DMS 273 treated with DMSO at 0.1 percent for 48 hours (cell line): ENCODE measurements at regions not wholly inside any gene's neighbourhood (a gene's known extent, or its start where the extent isn't known, plus 50 kb on each side); places are given as distances from the start of the nearest gene placed in this dataset.
"Not testable (repeated sequence)": the region's sequence is repeated elsewhere in the genome, so short reads cannot be mapped to it uniquely, and the experiment has no call there.

Experiments used
- DNase-seq: peaks from one replicate; lab custom pipeline; 2025; lab: John Stamatoyannopoulos, UW

DNA sequence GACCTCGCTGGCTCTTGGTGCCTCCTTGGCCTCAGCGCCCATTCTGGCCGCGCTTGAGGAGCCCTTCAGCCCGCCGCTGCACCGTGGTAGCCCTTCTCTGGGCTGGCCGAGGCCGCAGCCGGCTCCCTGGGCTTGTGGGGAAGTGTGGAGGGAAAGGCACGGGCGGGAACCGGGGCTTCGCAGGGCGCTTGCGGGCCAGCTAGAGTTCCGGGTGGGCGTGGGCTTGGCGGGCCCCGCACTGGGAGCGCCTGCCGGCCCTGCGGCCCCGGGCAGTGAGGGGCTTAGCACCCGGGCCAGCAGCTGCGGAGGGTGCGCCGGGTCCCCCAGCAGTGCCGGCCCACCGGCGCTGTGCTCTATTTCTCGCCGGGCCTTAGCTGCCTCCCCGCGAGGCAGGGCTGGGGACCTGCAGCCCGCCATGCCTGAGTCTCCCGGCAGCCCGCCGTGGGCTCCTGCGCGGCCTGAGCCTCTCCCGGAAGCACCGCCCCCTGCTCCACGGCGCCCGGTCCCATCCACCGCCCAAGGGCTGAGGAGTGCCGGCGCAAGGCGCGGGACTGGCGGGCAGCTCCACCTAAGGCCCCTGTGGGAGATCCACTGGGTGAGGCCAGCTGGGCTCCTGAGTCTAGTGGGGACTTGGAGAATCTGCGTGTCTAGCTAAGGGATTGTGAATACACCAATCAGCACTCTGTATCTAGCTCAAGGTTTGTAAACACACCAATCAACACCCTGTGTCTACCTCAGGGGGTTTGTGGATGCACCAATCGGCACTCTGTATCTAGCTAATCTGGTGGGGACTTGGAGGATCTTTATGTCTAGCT is 141.1 kb downstream of the SLCO4C1 start:
- DNase-seq, result not testable (repeated sequence)

DNA sequence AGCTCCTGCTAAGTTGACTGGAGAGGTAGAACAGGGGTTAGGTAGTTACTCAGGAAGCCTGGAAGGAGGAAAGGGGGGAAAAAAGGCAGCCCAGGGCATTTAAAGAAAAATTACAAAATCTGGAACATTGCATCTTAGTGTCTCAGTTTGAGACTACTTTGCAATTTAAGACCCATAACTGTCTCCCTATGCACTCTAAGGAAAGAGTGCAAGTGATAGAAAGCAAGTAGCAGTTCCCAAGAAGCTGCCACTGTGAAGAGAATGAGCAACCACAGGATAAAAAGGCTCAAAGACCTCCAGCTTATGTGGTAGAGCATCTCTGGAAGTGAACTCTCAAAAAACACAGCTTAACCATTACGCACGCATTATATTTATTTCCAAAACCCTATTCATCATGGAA is 141.8 kb downstream of the SLCO4C1 start:
- DNase-seq, result no peak

DNA sequence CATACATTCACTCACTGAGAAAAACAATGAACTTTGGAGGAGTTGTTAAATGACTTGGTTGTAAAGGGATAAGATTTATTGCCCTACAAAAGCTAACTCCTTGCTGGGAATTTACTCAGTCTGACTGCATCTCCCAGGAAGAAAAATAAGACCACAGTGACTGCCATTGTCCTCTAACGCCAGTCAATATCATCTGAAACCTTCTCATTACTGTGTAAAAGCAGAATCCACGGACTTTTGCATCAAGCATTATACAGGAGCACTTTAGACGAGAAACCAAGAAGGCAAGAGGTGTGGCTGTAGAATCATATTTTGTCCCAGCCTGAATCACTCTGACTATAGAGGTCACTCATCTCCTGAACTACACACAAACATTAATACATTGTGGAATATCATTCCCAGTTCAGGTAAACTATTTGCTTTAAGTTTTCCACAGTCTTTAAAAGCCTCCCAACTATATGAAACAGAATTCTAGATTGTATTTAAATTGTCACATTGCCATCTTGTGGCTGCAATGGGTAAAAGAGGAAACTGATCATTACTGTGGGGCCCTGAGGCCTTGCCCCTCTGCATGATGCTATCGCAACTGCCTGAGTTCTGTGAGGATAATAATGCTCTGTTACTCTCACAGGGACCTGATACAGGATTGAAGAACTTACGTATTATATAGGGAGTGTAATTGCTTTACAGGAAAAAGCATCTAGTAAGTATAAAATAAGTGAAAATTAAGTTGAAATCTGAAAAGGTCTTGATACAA is 142.9 kb downstream of the SLCO4C1 start:
- no peak for DNase-seq

GRCh38 chr5:102139029-102139428 is 157.1 kb downstream of the SLCO4C1 start:
- no peak for DNase-seq

GRCh38 chr5:102138243-102138653 is 157.8 kb downstream of the SLCO4C1 start:
- no peak for DNase-seq

GRCh38 chr5:102130890-102131289 is 165.2 kb downstream of the SLCO4C1 start:
- no peak for DNase-seq

- DNase-seq, result no peak
Observed at GRCh38 chr5:102130386-102130785, 165.7 kb downstream of the SLCO4C1 start.

DNA sequence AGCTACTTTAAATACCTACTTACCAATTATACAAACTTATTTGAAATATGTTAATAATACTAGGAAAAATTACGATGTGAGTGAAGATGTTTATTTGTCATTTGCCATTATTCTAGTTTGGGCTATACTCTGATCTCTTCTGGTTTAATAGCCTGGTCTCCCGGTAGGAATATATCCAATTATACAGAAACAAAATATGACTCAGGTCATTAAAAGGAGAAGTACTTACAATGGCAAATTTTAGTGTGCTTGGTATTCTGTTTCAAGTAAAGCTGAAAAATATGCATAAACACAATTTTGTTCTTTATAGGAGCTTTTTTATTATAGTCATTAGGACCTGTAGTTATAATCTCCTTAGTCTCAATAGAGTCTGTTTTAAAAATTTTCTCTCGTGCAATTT is 176.8 kb downstream of the SLCO4C1 start:
- DNase-seq, result no peak

- DNase-seq, result no peak
Observed at GRCh38 chr5:102115736-102116135, 180.3 kb downstream of the SLCO4C1 start.

DNA sequence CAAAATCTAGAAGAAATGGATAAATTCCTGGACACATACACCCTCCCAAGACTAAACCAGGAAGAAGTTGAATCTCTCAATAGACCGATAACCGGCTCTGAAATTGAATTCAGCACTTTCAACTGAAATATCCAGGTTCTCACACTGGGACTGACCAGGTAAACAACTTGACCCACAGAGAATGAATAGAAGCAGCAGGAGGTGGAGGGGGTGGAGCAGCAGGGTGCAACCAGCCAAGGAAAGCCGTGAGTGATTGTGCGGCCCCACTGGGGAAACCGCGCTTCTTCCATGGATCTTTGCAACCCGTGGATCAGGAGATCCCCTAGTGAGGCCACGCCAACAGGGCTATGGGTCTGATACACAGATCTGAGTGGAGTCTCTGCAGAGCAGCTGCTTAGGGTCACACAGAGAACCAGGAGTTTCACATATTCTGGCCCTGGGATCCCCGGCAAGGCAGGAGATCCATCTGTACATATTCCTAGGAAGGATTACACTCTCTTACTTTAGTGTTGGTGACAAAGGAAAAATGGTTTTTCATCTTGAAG is 181.5 kb downstream of the SLCO4C1 start:
- DNase-seq, result no peak

DNA sequence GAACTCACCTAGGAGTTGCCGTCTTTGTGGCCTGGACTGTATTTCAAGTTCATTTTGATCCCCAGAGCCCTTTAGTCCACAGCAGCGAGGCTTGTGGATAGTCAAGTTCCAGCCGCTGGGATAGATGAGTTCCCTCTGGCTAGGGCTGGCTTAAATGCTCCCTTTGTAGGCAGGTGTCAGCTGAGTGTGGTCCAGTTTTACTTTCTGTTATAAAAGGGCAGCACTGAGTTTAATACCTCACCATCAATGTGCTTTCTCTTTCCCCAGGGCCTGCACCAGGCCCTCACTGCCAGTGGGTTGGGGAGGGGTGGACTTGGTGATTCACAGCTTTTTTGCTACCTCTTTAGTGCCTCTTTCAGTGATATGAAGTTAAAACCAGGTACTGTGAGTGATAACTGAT is 188.2 kb downstream of the SLCO4C1 start:
- no peak for DNase-seq

GRCh38 chr5:102106599-102106998 is 189.5 kb downstream of the SLCO4C1 start:
- DNase-seq, result no peak

DNA sequence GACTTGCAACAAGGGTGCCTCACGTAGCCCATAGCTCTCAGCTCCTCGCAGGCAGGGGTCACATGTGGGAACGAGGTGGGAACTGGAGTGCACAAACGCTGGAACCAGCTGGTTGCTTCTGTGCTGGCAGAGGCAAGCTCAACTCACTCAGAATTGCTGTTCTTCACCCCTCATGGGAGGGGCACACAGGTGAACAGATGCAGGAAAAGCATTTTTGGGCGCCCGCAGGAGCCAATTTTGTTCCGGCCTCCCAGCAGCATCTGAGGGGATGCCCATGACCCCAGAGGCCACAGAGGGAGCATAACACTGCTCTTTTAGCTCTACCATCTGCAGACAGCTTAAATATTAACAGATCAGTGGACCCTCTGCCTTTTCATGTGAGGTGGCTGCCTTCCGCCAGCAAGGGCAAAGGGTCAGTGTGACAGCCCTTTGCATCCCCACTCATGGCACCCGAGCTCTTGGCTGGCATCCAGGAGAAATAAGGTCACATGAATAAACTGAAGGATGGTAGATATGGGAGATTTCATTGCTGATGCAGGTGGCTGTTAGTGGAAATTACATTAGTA is 196.2 kb downstream of the SLCO4C1 start:
- DNase-seq, result no peak

DNA sequence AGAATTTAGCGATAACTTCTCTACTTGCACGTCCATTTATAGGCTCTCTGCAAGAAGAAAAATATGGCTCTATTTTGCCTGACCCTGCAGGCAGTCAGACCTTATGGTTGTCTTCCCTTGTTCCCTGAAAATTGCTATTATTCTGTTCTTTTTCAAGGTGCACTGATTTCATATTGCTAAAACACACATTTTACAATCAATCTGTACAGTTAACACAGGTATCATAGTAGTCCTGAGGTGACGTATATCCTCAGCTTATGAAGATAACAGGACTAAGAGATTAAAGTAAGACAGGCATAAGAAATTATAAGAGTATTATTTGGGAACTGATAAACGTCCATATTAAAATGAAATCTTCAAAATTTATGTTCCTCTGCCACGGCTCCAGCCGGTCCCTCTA is 197.0 kb downstream of the SLCO4C1 start:
- DNase-seq, result not testable (repeated sequence)

- not testable (repeated sequence) for DNase-seq
Observed at GRCh38 chr5:102098606-102099005, 197.5 kb downstream of the SLCO4C1 start.

DNA sequence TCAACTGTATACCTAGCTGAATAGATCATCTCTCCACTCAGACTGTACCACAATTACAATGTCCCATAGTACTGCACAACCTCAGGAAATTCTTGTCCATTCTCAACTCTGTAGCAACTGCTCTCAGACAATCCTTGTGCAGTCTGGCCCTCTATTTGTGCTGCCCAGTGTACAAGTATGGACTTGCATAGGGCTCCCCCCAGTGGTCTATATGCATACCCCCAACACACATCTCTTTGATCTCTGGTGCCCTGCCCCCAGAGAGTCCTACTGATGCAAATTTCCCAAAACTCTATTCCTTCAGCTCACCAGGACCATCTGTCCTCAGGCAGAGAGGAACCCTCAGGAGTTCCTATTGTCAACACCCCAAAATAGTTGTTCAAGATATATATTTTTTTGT is 205.3 kb downstream of the SLCO4C1 start:
- peak; percentile 11 for DNase-seq

DNA sequence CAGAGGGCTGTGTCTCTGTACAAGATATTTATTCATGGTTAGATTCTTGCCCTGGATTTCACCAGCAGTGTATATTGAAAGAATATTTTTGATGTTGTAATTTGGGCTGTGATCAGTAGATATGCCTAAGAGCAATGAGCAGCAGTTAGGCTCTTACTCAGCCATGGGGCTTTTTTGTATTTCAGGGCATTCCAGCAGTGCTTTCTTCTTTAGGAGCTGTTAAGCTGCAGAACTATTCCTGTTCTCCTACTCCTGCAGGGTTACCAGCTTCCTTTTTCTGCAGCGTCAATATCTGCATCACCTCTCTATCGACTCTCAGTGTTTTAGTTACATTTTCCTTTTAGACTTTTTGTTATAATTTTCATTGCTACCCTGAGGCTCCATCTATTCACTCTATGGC is 206.2 kb downstream of the SLCO4C1 start:
- no peak for DNase-seq

DNA sequence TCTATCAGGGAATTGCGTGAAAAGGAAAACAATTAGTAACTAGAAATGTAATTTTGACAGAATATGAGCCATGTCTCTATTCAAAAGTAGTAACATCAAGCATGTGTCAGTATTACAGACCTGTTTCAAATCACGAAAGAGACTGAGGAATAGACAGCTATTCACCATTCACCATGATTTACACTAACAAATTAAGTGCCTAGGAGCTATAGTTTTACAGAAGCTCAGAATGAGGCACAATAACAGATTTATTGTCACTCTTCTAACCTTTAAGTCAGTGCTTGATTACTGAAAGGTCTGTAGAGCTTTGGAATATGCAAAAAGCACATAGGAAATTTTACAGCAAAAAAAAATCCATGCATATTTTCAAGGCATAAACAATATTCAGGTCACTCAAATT is 208.2 kb downstream of the SLCO4C1 start:
- DNase-seq, result no peak

DNA sequence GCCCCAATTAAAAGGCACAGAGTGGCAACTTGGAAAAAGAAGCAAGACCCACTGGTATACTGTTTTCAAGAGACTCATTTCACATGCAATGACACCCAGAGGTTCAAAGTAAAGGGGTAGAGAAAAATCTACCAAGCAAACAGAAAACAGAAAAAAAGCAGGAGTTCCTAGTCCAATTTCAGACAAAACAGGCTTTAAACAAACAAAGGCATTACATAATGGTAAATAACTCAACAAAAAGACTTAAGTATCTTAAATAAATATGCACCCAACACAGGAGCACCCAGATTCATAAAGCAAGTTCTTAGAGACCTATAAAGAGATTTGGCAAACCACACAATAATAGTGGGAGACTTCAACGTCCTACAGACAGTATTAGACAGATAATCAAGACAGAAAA is 215.8 kb downstream of the SLCO4C1 start:
- DNase-seq, result no peak

GRCh38 chr5:102077920-102078319 is 218.2 kb downstream of the SLCO4C1 start:
- DNase-seq, result no peak

DNA sequence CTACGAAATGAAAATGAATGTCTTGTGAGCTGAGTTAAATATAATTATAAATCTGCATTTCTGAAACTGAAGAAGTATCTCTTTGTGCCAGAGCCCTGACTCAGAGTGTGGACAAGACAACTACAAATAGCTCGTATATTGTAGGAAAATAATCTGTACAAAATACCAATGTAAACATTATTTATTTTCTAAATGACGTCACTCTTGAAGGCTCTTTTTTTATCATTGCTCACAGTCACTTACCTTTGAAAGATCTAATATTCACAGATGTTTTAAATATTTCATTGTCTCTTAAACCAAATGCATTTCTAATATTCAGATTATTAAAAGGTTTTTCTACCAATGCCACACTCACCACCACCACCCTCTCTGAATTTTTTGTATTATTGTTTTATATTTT is 226.1 kb downstream of the SLCO4C1 start:
- no peak for DNase-seq

DNA sequence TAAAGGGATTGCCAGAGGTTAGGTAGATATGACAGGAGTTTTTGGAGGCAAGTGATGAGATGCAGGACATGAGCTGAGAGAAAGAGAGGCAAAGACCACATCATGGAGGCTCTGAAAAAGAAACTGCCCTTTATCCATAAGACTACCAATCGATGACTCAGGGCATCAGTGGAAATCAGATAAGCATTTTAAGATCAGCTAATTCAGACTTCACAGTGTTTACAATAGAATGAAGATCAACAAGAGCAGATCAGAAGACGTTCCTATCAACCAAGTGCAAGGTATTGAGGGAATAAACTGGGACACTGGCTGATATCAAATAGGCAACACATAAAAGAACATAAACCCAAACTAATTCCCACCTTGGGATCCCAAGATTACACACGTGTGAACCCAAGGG is 227.2 kb downstream of the SLCO4C1 start:
- DNase-seq, result no peak

DNA sequence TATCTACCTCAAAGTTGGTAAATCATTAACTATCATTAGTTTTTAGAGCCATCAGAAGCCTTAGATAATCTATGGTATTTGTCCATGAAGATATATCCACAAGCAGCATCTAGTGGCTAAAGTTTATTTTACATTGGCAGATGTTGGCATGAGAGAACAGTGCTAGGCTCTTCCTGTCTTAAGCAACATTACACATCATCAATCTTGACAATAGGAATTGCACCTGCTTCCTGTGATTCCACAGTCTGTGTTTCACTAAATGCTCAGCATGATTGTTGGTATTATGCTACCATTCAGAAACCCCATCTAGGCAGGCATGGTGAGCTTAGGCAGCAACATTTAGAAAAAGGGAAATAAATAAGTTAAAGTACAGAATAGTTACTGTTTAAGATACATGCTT is 246.6 kb downstream of the SLCO4C1 start:
- peak; percentile 1 for DNase-seq
